GM06990 (cell line): ENCODE measurements at regions not wholly inside any gene's neighbourhood (a gene's known extent, or its start where the extent isn't known, plus 50 kb on each side); places are given as distances from the start of the nearest gene placed in this dataset.

Experiments used
- DNase-seq: peaks from one replicate; pipeline ENCODE4 v3.0.0-alpha.2; 2011; ENCODE audit not compliant: insufficient read length; ENCODE audit errors: extremely low read depth
- H3K27me3 ChIP-seq: replicated peaks from 2 replicates; pipeline ENCODE4 v1.6.0; 2011; ENCODE audit warnings: low read length; ENCODE audit not compliant: control insufficient read depth, insufficient read depth
- H3K36me3 ChIP-seq: 2 replicates; pipeline ENCODE4 v1.5.1; 2011; ENCODE audit warnings: low read length; ENCODE audit not compliant: control insufficient read depth, insufficient read depth
- H3K4me3 ChIP-seq: replicated peaks from 2 replicates; pipeline ENCODE4 v1.5.1; 2011; ENCODE audit warnings: low read depth, mild to moderate bottlenecking, control low read depth, low read length
- TF ChIP-seq, protein P1 (sequence below): IDR thresholded peaks from 2 replicates; pipeline ENCODE4 v1.5.1; 2011; ENCODE audit warnings: low read length, control low read depth, mild to moderate bottlenecking, inconsistent platforms; ENCODE audit not compliant: insufficient read depth, poor library complexity, severe bottlenecking

DNA sequence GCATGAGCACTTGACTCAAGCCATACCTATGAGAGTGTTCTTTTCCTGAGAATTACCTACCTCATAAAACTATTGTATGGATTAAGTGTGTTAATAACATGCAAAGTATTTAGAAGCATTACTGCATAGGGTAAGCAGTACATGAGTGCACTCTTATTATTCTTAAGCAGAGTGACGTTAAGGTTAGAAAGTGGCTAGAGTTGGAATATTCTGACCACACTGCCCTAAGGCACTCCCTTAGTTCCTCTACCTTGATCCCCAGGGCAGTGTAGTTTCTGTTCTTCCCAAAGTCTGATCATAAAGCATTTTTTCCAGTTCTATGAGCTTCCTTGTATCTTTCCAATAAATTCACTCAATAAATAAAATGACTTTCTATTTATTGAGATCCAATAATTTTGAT lies 189.2 kb downstream of the PCSK1 start:
- no peaks in the 10 kb centered on the region for H3K36me3 ChIP-seq
- TF ChIP-seq, protein P1, sequence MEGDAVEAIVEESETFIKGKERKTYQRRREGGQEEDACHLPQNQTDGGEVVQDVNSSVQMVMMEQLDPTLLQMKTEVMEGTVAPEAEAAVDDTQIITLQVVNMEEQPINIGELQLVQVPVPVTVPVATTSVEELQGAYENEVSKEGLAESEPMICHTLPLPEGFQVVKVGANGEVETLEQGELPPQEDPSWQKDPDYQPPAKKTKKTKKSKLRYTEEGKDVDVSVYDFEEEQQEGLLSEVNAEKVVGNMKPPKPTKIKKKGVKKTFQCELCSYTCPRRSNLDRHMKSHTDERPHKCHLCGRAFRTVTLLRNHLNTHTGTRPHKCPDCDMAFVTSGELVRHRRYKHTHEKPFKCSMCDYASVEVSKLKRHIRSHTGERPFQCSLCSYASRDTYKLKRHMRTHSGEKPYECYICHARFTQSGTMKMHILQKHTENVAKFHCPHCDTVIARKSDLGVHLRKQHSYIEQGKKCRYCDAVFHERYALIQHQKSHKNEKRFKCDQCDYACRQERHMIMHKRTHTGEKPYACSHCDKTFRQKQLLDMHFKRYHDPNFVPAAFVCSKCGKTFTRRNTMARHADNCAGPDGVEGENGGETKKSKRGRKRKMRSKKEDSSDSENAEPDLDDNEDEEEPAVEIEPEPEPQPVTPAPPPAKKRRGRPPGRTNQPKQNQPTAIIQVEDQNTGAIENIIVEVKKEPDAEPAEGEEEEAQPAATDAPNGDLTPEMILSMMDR = no peak
- H3K4me3 ChIP-seq = no peak overlapping the region
- no peak for DNase-seq
- no peaks in the 10 kb centered on the region for H3K27me3 ChIP-seq

DNA sequence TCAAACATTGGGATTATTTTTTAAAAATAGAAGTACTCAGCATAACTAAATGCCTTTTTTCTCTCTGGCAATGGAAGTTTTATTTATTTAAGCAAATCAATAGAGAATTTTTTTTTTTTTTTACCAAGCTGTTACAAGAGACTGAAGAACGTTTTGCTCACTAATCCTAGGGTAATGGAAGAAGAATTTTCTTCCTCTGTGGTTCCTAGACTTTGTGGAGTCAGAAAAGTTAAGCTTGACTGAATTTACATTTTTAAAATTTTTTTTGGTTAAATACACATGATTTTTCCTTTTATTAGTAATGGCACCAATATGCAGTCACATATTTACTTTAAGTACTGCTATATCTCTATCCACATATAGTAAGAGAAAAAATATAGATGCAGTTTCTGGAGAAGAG lies 189.8 kb downstream of the PCSK1 start:
- Histone ChIP-seq H3K27me3 (no peaks in the 10 kb centered on the region), H3K36me3 (no peaks in the 10 kb centered on the region), H3K4me3 (no peak overlapping the region)
- TF ChIP-seq, protein P1 = no peak
- no peak for DNase-seq

DNA sequence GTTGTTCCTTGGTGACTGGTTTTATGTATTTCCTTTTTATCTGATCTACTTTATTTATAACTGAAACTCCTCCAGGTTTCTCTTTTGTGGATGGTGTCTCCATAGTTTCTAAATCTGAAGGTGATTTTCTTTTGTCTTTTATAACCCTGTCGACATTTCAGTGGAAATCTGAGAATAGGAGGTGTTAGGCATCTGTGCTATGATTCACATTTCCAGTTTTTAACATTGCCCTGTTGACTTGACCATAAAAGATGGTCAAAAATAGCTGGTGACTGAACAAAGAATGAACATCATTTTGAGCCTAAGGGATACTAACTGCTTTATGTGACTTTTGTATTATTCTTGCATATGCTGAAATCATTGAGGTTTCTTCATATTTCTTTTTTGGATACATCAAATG lies 190.5 kb downstream of the PCSK1 start:
- no peaks in the 10 kb centered on the region for H3K36me3 ChIP-seq
- no peak overlapping the region for H3K4me3 ChIP-seq
- TF ChIP-seq, protein P1 = no peak
- H3K27me3 ChIP-seq = no peaks in the 10 kb centered on the region
- DNase-seq = no peak

- no peak overlapping the region for H3K4me3 ChIP-seq
- TF ChIP-seq, protein P1 = no peak
- no peaks in the 10 kb centered on the region for H3K36me3 ChIP-seq
- no peaks in the 10 kb centered on the region for H3K27me3 ChIP-seq
- DNase-seq = no peak
Measured at GRCh38 chr5:96236831-96237230, 196.2 kb downstream of the PCSK1 start.

GRCh38 chr5:96236051-96236450 lies 197.0 kb downstream of the PCSK1 start:
- TF ChIP-seq, protein P1 = no peak
- no peaks in the 10 kb centered on the region for H3K36me3 ChIP-seq

More at GRCh38 chr5:96236051-96236450, 197.0 kb downstream of the PCSK1 start:
- no peak for DNase-seq
- Histone ChIP-seq H3K4me3 (no peak overlapping the region), H3K27me3 (no peaks in the 10 kb centered on the region)
